Hindlimb muscle (tissue), 1 donor: ENCODE measurements at regions not wholly inside any gene's neighbourhood (a gene's known extent, or its start where the extent isn't known, plus 50 kb on each side); places are given as distances from the start of the nearest gene placed in this dataset.
"Not testable (repeated sequence)": the region's sequence is repeated elsewhere in the genome, so short reads cannot be mapped to it uniquely, and the experiment has no call there.

ENCODE experiments used
- DNase-seq: peaks from one replicate; pipeline ENCODE4 v3.0.0-alpha.2; 2013

DNA sequence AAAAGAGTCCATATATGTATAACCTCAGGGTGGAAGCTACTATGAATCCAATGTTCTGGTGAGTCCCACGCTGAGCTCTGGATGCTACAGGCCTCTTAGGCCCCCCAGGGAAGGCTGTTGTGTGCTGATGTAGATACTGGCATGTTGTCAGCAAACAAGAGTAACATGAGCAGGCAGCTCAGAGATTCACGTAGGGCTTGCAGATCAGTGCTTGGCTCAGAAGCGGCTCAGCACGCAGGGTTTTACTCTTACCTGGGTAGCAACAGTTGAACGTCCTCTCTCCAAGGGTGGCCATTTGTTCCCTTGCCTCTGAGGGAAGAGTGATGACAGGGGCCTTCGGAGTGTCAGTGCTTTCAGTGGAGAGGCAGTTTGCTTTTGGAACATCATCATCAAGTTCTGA is 93.4 kb downstream of the ZFP64 start:
- no peak for DNase-seq

- no peak for DNase-seq
Measured at GRCh38 chr20:52096117-52096516, 95.5 kb downstream of the ZFP64 start.

DNA sequence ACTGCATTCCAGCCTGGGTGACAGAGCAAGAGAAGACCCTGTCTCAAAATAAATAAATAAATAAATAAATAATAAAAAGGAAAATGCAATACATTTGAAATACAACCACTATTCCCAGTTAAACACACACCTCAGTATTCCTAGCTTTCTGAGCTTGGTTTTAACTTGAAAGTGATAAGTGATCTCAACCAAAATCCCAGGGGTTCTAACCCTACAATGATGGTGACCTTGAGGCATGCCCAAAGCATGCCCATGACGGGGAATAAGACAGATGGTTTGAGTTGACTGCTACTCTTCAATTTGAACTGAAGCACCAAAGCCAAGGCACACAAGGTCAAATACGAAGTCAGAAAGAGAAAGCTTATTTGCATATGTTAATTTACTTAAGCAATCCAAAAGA is 96.9 kb downstream of the ZFP64 start:
- no peak for DNase-seq

DNA sequence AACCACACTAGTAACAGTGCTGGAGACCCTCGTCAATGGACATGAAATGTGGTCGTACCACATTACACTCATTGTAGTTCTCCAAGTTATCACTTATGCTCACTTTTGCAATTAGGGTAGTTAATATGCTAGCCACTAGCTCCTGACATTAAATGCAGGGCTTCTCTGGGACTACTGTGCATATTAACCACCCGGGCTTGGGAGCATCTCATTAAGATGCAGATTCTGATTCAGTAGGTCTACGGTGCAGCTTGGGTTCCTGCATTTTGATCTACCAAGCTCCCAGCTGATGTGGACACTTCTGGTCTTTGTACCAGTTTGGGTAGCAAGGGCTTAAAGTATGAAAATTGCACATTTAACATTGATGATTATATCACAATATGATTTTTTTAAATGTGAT is 98.0 kb downstream of the ZFP64 start:
- DNase-seq, result no peak

GRCh38 chr20:52090035-52090434 is 101.5 kb downstream of the ZFP64 start:
- no peak for DNase-seq

GRCh38 chr20:52087471-52087870 is 104.1 kb downstream of the ZFP64 start:
- no peak for DNase-seq

DNA sequence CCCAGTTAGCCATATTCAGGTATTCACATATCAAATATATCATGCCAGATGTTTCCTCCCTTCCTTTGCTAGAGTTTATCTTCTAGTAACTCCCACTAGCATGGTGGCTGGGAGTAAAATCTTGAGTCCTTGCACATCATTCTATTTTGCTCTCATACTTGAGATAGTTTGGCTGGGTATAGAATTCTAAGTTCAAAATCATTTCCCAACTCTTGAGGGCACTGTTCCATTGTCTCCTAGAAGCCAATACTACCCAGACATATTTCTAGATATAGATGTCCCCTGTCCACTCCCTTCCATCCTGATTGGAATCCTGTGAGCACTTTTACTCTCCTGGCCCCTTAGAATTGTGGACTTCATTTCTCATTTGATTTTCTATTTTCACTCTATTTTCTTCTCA is 104.7 kb downstream of the ZFP64 start:
- no peak for DNase-seq

DNA sequence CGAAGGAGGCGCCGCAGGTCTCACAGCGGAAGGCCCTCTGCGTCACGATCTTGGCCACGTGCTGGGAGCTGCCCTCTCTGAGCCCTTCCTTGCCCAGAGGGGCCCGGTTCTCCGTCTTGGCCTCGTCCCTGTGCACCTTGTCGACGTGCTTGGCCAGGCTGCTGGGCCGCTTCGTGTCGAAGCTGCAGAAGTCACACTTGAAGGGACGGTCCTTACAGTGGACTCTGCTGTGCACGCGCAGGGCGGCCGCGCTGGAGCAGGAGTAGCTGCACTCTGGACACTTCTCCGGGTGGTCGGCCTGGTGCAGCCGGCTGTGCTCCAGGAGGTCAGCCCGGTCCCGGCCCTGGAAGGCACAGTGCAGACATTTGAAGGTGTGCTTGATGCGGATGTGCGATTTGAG is 106.9 kb downstream of the ZFP64 start:
- no peak for DNase-seq

- DNase-seq, result peak; percentile 42
Measured at GRCh38 chr20:52083627-52084232, 107.8 kb downstream of the ZFP64 start.

DNA sequence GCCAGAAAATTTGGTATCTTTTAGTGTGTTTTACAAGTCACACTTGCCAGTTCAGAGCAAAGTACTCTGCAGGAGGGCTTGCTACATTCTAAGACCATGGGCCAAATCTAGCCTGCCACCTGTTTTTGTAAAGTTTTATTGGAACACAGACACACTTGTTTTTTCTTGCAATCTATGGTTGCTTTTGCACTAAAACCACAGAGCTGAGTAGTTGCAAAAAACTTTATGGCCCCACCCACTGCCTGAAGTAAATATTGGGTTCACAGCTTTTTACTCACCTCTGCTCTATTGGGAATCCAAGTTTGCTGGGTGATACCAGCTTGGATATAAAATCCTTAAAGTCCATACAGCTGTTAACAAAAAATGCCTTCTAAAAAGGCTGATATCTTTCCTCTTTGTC is 109.0 kb downstream of the ZFP64 start:
- no peak for DNase-seq

DNA sequence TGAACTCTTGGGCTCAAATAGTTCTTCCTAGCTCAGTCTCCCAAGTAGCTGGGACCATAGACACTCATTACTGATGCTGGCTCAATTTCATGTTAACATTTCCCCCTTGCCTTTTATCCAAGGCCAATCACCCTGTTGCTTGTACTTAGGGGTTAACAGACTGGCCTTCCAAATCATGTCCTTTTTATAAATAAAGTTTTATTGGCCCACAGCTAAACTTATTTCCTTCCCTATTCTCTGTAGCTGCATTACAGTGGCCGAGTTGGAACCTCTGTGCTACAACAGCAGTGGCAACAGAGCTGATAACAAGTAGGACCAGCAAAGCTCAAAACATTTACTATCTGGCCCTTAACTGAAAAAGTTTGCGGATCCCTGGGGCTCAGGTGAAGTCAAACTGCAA is 109.8 kb downstream of the ZFP64 start:
- no peak for DNase-seq

DNA sequence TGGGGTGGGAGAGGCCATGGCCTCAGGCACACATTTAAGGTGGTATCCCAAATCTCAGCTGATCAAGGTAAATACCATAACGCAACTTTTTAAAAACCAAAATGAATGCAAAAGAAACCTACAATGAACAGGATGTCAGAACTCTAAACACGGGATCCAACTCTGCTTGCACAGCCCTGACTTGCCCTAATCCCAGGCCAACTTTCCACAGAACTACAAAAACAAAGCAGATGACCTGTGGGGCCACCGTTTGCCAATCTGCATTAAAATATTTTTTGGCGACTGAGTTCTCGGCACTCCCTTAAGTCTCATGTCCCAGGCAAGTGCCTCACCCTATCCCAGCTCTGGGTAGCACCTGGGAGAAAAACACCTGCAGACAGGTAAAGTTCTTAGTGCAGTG is 110.5 kb downstream of the ZFP64 start:
- no peak for DNase-seq

DNA sequence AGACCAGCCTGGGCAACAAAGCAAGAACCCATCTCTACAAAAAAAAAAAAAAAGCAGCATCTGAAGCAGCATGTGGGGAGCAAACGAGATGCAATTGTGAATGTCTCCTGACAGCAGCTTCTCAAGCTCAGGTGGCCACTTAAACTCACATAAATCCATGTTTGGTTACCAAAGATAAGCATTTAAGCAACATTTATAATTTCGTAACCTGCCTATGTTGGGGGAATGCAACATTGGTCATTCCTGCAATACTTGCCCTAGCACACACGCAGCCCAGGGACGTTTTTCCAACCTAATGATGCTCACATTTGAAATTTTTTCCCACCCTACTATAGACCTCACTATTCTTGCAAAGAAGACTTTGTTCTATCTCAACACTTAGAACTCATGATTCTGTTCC is 113.3 kb downstream of the ZFP64 start:
- no peak for DNase-seq

GRCh38 chr20:52076164-52076563 is 115.4 kb downstream of the ZFP64 start:
- no peak for DNase-seq

GRCh38 chr20:52075400-52075799 is 116.2 kb downstream of the ZFP64 start:
- DNase-seq, result no peak

GRCh38 chr20:52071136-52071535 is 120.4 kb downstream of the ZFP64 start:
- DNase-seq, result no peak

DNA sequence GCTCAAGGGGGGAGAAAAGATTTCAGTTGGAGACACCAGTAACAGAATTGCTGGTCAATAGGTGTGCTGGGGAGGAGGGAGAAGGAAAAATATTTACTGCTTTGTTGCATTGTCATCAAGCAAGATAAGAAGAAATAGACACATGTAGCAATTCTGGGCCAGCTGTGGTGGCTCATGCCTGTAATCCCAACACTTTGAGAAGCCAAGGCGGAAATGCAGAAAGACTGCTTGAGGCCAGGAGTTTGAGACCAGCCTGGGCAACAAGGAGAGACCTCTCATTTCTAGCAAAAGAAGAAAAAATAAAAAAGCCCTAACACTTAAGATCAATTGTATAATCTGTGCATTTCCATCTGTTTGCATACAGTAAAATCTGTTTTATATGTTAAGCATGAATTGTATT is 126.6 kb downstream of the ZFP64 start:
- DNase-seq, result no peak

DNA sequence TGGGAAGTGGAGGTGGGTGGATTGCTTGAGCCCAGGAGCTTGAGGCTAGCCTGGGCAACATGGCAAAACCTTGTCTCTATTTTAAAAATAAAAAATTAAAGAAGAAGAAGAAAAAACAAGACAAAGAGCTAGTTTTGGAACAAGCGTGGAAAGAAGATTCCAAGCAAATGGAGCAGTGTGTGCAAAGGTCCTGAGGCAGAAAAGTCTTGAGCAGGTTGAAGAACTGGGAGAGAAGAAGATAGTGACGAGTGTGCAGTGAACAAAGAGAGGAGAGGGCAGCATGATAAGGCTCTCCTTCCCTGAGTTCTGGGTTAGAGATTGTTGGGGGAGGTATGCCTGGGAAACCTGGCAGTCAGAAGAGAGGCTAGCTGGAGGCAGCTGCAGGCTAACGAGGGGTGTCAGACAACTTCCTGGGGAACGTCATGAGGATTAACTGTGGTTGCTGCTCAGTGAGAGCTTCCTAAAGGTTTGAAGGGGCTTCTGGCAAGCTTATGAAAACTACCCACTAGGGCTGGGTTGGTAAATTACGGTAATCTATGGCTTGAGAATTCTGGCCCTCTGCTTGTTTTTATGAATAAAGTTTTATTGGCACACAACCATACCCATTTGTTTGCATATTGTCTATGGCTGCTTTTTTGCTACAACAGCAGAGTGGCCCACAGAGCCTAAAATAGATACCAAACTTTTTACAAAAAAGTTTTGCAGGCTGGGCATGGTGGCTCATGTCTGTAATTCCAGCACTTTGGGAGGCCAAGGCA is 128.9 kb downstream of the ZFP64 start:
- no peak for DNase-seq

- peak; percentile 25 for DNase-seq
Measured at GRCh38 chr20:52060794-52061714, 130.5 kb downstream of the ZFP64 start.

- DNase-seq, result not testable (repeated sequence)
Measured at GRCh38 chr20:52057133-52057532, 134.4 kb downstream of the ZFP64 start.

GRCh38 chr20:52056203-52057062 is 135.1 kb downstream of the ZFP64 start:
- no peak for DNase-seq

- no peak for DNase-seq
Measured at GRCh38 chr20:52054123-52054522, 137.5 kb downstream of the ZFP64 start.
